ENCODE measurements at regions not wholly inside any gene's neighbourhood (a gene's known extent, or its start where the extent isn't known, plus 50 kb on each side); places are given as distances from the start of the nearest gene placed in this dataset.

DNA sequence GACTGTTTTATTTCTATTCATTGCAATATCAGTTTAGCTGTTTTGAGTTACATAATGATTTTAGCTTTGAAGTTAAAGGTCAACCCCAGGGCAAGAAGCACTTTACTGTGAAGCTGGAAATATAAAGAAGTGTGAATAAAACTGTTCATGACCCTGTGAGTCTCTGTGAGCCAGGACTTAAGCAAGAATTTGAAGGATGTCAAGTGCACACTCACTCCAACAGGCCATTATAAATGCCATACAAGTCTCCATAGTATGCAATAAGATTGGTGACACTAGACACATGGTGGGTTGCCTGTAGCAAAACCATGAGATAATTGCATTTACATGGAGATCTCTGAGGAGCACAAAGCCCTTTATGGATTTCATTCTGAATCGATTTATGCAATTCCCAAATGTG, 318.7 kb upstream of the ITGA1 start:
- H2BK5ac ChIP-seq (ENCODE audit: low read depth, low read length, poor library complexity) = no peak overlapping the region
- no peaks in the 10 kb centered on the region for H3K79me1 ChIP-seq (ENCODE audit: low read length)
- no peak overlapping the region for H2AFZ ChIP-seq (ENCODE audit: insufficient read depth, low read length, poor library complexity)
- no peak overlapping the region for H3K4me3 ChIP-seq (ENCODE audit: low read depth, low read length)
- no peak overlapping the region for H3K14ac ChIP-seq (ENCODE audit: low read length)
- no peaks in the 10 kb centered on the region for H3K4me1 ChIP-seq (ENCODE audit: control insufficient read depth in 1 of 2, insufficient read depth in 2 of 2, low read length in 2 of 2)
- no peak overlapping the region for H3K9ac ChIP-seq (ENCODE audit: low read length)
- DNase-seq = no peak
- H3K18ac ChIP-seq (ENCODE audit: low read length) = no peak overlapping the region
- no peaks in the 10 kb centered on the region for H3K79me2 ChIP-seq (ENCODE audit: control insufficient read depth, insufficient read depth, low read length, poor library complexity)
- H3K4me2 ChIP-seq (ENCODE audit: low read length) = no peak overlapping the region
- H3K36me3 ChIP-seq (ENCODE audit: control insufficient read depth in 1 of 2, insufficient read depth in 2 of 2, low read length in 2 of 2) = no peaks in the 10 kb centered on the region
- H4K12ac ChIP-seq (ENCODE audit: low read depth, low read length) = no peak overlapping the region
- no peak overlapping the region for H2BK120ac ChIP-seq (ENCODE audit: insufficient read depth, low read length, poor library complexity)
- no peak overlapping the region for H2BK12ac ChIP-seq (ENCODE audit: low read length)
- no peak overlapping the region for H2AK5ac ChIP-seq (ENCODE audit: low read length)
- no peak overlapping the region for H3K4ac ChIP-seq (ENCODE audit: low read depth, low read length)
- no CpG with 5 or more reads among the region's 1 CpG for WGBS (ENCODE audit: extremely low coverage, insufficient coverage, insufficient read length)
- no peak overlapping the region for H4K91ac ChIP-seq (ENCODE audit: low read depth, low read length)
- H3K23ac ChIP-seq (ENCODE audit: low read length) = no peak overlapping the region
- no peaks in the 10 kb centered on the region for H3K9me3 ChIP-seq (ENCODE audit: insufficient read depth, low read depth, low read length)
- no peak overlapping the region for H3K27ac ChIP-seq (ENCODE audit: low read depth, low read length)
- H4K8ac ChIP-seq (ENCODE audit: low read depth, low read length) = no peak overlapping the region
- H3K27me3 ChIP-seq (ENCODE audit: insufficient read depth, low read length) = no peaks in the 10 kb centered on the region

DNA sequence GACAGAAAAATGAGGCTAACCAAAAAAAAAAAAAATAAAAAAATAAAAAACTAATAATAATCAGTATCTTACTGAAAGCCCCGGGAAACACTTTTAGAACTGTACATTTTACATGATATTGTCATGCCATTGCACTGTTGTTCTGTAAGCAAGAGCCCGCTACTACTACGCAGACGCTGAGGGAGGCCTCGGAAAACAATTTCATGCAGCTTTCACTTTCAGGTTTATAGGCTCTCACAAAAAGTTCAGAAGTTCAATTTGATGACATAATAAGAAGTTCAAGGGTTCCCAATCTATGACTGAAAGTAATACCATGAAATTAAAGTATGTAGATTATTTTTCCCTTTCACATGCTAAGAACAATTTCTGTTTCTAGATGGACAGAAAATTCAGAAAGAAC, 318.3 kb upstream of the ITGA1 start:
- no peak overlapping the region for H3K14ac ChIP-seq (ENCODE audit: low read length)
- H2BK5ac ChIP-seq (ENCODE audit: low read depth, low read length, poor library complexity) = no peak overlapping the region
- H2AK5ac ChIP-seq (ENCODE audit: low read length) = no peak overlapping the region
- no peak overlapping the region for H2BK12ac ChIP-seq (ENCODE audit: low read length)
- H4K8ac ChIP-seq (ENCODE audit: low read depth, low read length) = no peak overlapping the region
- H3K27ac ChIP-seq (ENCODE audit: low read depth, low read length) = no peak overlapping the region
- no peak overlapping the region for H2BK120ac ChIP-seq (ENCODE audit: insufficient read depth, low read length, poor library complexity)
- no peak overlapping the region for H2AFZ ChIP-seq (ENCODE audit: insufficient read depth, low read length, poor library complexity)
- no peaks in the 10 kb centered on the region for H3K79me2 ChIP-seq (ENCODE audit: control insufficient read depth, insufficient read depth, low read length, poor library complexity)
- no peak overlapping the region for H4K12ac ChIP-seq (ENCODE audit: low read depth, low read length)
- H3K36me3 ChIP-seq (ENCODE audit: control insufficient read depth in 1 of 2, insufficient read depth in 2 of 2, low read length in 2 of 2) = no peaks in the 10 kb centered on the region
- H3K4me3 ChIP-seq (ENCODE audit: low read depth, low read length) = no peak overlapping the region
- no peak for DNase-seq
- H3K4me1 ChIP-seq (ENCODE audit: control insufficient read depth in 1 of 2, insufficient read depth in 2 of 2, low read length in 2 of 2) = no peaks in the 10 kb centered on the region
- no peak overlapping the region for H3K18ac ChIP-seq (ENCODE audit: low read length)
- no peaks in the 10 kb centered on the region for H3K9me3 ChIP-seq (ENCODE audit: insufficient read depth, low read depth, low read length)
- no peak overlapping the region for H3K23ac ChIP-seq (ENCODE audit: low read length)
- no peaks in the 10 kb centered on the region for H3K79me1 ChIP-seq (ENCODE audit: low read length)
- H3K9ac ChIP-seq (ENCODE audit: low read length) = no peak overlapping the region
- H3K4ac ChIP-seq (ENCODE audit: low read depth, low read length) = no peak overlapping the region
- no CpG with 5 or more reads among the region's 5 CpGs for WGBS (ENCODE audit: extremely low coverage, insufficient coverage, insufficient read length)
- H4K91ac ChIP-seq (ENCODE audit: low read depth, low read length) = no peak overlapping the region
- no peaks in the 10 kb centered on the region for H3K27me3 ChIP-seq (ENCODE audit: insufficient read depth, low read length)
- H3K4me2 ChIP-seq (ENCODE audit: low read length) = no peak overlapping the region

GRCh38 chr5:52469835-52470234, 317.9 kb upstream of the ITGA1 start:
- Histone ChIP-seq H3K27me3 (ENCODE audit: insufficient read depth, low read length) (no peaks in the 10 kb centered on the region), H2BK5ac (ENCODE audit: low read depth, low read length, poor library complexity) (no peak overlapping the region), H3K14ac (ENCODE audit: low read length) (no peak overlapping the region), H3K9ac (ENCODE audit: low read length) (no peak overlapping the region), H2AK5ac (ENCODE audit: low read length) (no peak overlapping the region), H3K36me3 (ENCODE audit: control insufficient read depth in 1 of 2, insufficient read depth in 2 of 2, low read length in 2 of 2) (no peaks in the 10 kb centered on the region), H3K79me1 (ENCODE audit: low read length) (no peaks in the 10 kb centered on the region), H3K79me2 (ENCODE audit: control insufficient read depth, insufficient read depth, low read length, poor library complexity) (no peaks in the 10 kb centered on the region), H2BK12ac (ENCODE audit: low read length) (no peak overlapping the region), H3K27ac (ENCODE audit: low read depth, low read length) (no peak overlapping the region), H4K91ac (ENCODE audit: low read depth, low read length) (no peak overlapping the region), H3K9me3 (ENCODE audit: insufficient read depth, low read depth, low read length) (no peaks in the 10 kb centered on the region), H4K12ac (ENCODE audit: low read depth, low read length) (no peak overlapping the region), H3K18ac (ENCODE audit: low read length) (no peak overlapping the region), H3K23ac (ENCODE audit: low read length) (no peak overlapping the region), H2AFZ (ENCODE audit: insufficient read depth, low read length, poor library complexity) (no peak overlapping the region), H3K4me2 (ENCODE audit: low read length) (no peak overlapping the region), H2BK120ac (ENCODE audit: insufficient read depth, low read length, poor library complexity) (no peak overlapping the region), H3K4me3 (ENCODE audit: low read depth, low read length) (no peak overlapping the region), H3K4ac (ENCODE audit: low read depth, low read length) (no peak overlapping the region), H4K8ac (ENCODE audit: low read depth, low read length) (no peak overlapping the region), H3K4me1 (ENCODE audit: control insufficient read depth in 1 of 2, insufficient read depth in 2 of 2, low read length in 2 of 2) (no peaks in the 10 kb centered on the region)
- no peak for DNase-seq
- no CpG with 5 or more reads among the region's 1 CpG for WGBS (ENCODE audit: extremely low coverage, insufficient coverage, insufficient read length)

DNA sequence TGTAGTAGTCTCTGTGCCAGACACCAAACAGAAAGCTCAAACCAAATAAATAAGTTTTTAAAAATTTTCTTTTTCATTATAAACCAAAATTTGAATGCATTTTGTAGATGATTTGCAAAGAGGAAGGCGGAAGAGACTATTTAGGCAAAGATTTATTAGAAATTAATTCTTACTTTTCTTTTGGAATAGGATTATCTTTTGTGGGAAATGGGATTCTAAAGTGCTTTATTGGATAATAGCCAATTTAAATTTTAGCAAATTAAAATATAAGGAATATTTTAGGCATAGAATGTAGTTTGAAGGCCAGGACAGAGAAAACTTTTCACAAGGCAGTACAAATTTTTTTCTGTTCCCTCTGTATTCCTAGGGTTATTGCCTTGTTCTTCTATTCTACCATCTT, 311.4 kb upstream of the ITGA1 start:
- DNase-seq = no peak
- Histone ChIP-seq H3K4me1 (ENCODE audit: control insufficient read depth in 1 of 2, insufficient read depth in 2 of 2, low read length in 2 of 2) (no peaks in the 10 kb centered on the region), H3K27ac (ENCODE audit: low read depth, low read length) (no peak overlapping the region), H3K9me3 (ENCODE audit: insufficient read depth, low read depth, low read length) (no peaks in the 10 kb centered on the region), H3K4ac (ENCODE audit: low read depth, low read length) (no peak overlapping the region), H3K18ac (ENCODE audit: low read length) (no peak overlapping the region), H3K27me3 (ENCODE audit: insufficient read depth, low read length) (no peaks in the 10 kb centered on the region), H3K4me2 (ENCODE audit: low read length) (no peak overlapping the region), H2AK5ac (ENCODE audit: low read length) (no peak overlapping the region), H4K12ac (ENCODE audit: low read depth, low read length) (no peak overlapping the region), H3K4me3 (ENCODE audit: low read depth, low read length) (no peak overlapping the region), H2BK5ac (ENCODE audit: low read depth, low read length, poor library complexity) (no peak overlapping the region), H3K23ac (ENCODE audit: low read length) (no peak overlapping the region), H2BK12ac (ENCODE audit: low read length) (no peak overlapping the region), H3K14ac (ENCODE audit: low read length) (no peak overlapping the region), H4K8ac (ENCODE audit: low read depth, low read length) (no peak overlapping the region), H3K36me3 (ENCODE audit: control insufficient read depth in 1 of 2, insufficient read depth in 2 of 2, low read length in 2 of 2) (no peaks in the 10 kb centered on the region), H3K79me1 (ENCODE audit: low read length) (no peaks in the 10 kb centered on the region), H3K9ac (ENCODE audit: low read length) (no peak overlapping the region), H4K91ac (ENCODE audit: low read depth, low read length) (no peak overlapping the region), H2BK120ac (ENCODE audit: insufficient read depth, low read length, poor library complexity) (no peak overlapping the region), H3K79me2 (ENCODE audit: control insufficient read depth, insufficient read depth, low read length, poor library complexity) (no peaks in the 10 kb centered on the region), H2AFZ (ENCODE audit: insufficient read depth, low read length, poor library complexity) (no peak overlapping the region)
- WGBS (ENCODE audit: extremely low coverage, insufficient coverage, insufficient read length) = no CpG with 5 or more reads among the region's 1 CpG
